Endothelial cell of umbilical vein (primary cell): ENCODE measurements at regions not wholly inside any gene's neighbourhood (a gene's known extent, or its start where the extent isn't known, plus 50 kb on each side); places are given as distances from the start of the nearest gene placed in this dataset.

Source experiments
- BruUV-seq: library from RNA; stranded (reverse); fragments of 400-500 nt; replicated peaks from 2 replicates; lab custom pipeline; 2021; lab: Mats Ljungman, UMichigan
- CTCF ChIA-PET: fragments of 300-600, 350-600 bp; sonication (Branson Sonifier 250); formaldehyde crosslinking; loops from one replicate; lab custom pipeline; 2021; ENCODE audit warnings: antibody characterized with exemption, inconsistent platforms; lab: Charles Lee
- POLR2A ChIA-PET: fragments of 300-600, 350-600 bp; sonication (Branson Sonifier 250); formaldehyde crosslinking; loops from one replicate; lab custom pipeline; 2021; ENCODE audit warnings: antibody characterized with exemption, inconsistent platforms; lab: Charles Lee
- DNase-seq: peaks from one replicate; pipeline ENCODE4 v3.0.0-alpha.2; 2011; ENCODE audit warnings: low read depth, low spot score
- FAIRE-seq: peaks from 2 replicates; lab custom pipeline; 2011; peaks lifted over from hg19 to GRCh38; lab: Jason Lieb, UNC
- H2AFZ ChIP-seq: 2 replicates; pipeline ENCODE4 v1.6.0; 2012; ENCODE audit warnings: low read depth, low read length, control low read depth, inconsistent platforms
- H3K27ac ChIP-seq: 2 replicates; pipeline ENCODE4 v1.5.1; 2011; ENCODE audit warnings: low read depth, mild to moderate bottlenecking, control low read depth, low read length, moderate library complexity; ENCODE audit not compliant: insufficient read depth
- H3K27me3 ChIP-seq, 2 experiments: 2 replicates each; pipeline versions ENCODE4 v1.6.0 to v1.6.1; 2011; ENCODE audit warnings: low read length in 2 of 2, mixed read lengths in 1 of 2; ENCODE audit not compliant: control insufficient read depth in 2 of 2, insufficient read depth in 2 of 2
- H3K36me3 ChIP-seq, 2 experiments: 2 replicates in 1 of 2; 3 replicates in 1 of 2; pipeline ENCODE4 v1.5.1; 2011; ENCODE audit warnings: low read length in 2 of 2, mild to moderate bottlenecking in 1 of 2, moderate library complexity in 1 of 2; ENCODE audit not compliant: control insufficient read depth in 2 of 2, insufficient read depth in 2 of 2; ENCODE audit errors: extremely low read depth in 1 of 2
- H3K4me1 ChIP-seq: 3 replicates; pipeline ENCODE4 v1.5.1; 2011; ENCODE audit warnings: mild to moderate bottlenecking, low read length; ENCODE audit not compliant: control insufficient read depth, insufficient read depth; ENCODE audit errors: extremely low read depth
- H3K4me2 ChIP-seq: 2 replicates; pipeline ENCODE4 v1.6.1; 2011; ENCODE audit warnings: low read length, control low read depth, mixed read lengths; ENCODE audit not compliant: insufficient read depth
- H3K4me3 ChIP-seq, 3 experiments: fragments of 200-600 bp in 1 of 3; sonication (generic), shearing (Covaris generic) in 1 of 3; replicated peaks in 1 of 3; 2 replicates each; pipeline ENCODE4 v1.5.1; 2011 to 2016; ENCODE audit warnings: control low read depth in 3 of 3, low read length in 3 of 3, mild to moderate bottlenecking in 2 of 3, inconsistent platforms in 1 of 3, low read depth in 1 of 3, moderate library complexity in 1 of 3; ENCODE audit not compliant: insufficient read depth in 1 of 3
- H3K79me2 ChIP-seq: 2 replicates; pipeline ENCODE4 v1.6.0; 2012; ENCODE audit warnings: low read length, inconsistent platforms; ENCODE audit not compliant: control insufficient read depth, insufficient read depth
- H3K9ac ChIP-seq: replicated peaks from 2 replicates; pipeline ENCODE3; 2011; ENCODE audit warnings: low read length, control low read depth; ENCODE audit not compliant: insufficient read depth; ENCODE audit errors: extremely low read depth
- H3K9me1 ChIP-seq: replicated peaks from 3 replicates; pipeline ENCODE4 v1.6.0; 2011; ENCODE audit warnings: mild to moderate bottlenecking, low read length; ENCODE audit not compliant: control insufficient read depth, insufficient read depth; ENCODE audit errors: extremely low read depth
- H3K9me3 ChIP-seq: replicated peaks from 2 replicates; pipeline ENCODE4 v1.5.1; 2012; ENCODE audit warnings: low read length, inconsistent platforms; ENCODE audit not compliant: control insufficient read depth, insufficient read depth
- H4K20me1 ChIP-seq: replicated peaks from 2 replicates; pipeline ENCODE3; 2011; ENCODE audit warnings: mild to moderate bottlenecking, low read length; ENCODE audit not compliant: control insufficient read depth, insufficient read depth; ENCODE audit errors: extremely low read depth
- EZH2 ChIP-seq: IDR thresholded peaks from 2 replicates; pipeline ENCODE4 v1.6.1; 2012; ENCODE audit warnings: borderline replicate concordance, low read depth, mild to moderate bottlenecking, moderate library complexity, low read length, inconsistent platforms; ENCODE audit not compliant: severe bottlenecking
- FOS ChIP-seq: IDR thresholded peaks from 2 replicates; pipeline ENCODE4 v1.6.1; 2011; ENCODE audit warnings: mild to moderate bottlenecking, low read length, moderate library complexity, borderline replicate concordance; ENCODE audit not compliant: insufficient read depth
- GATA2 ChIP-seq: IDR thresholded peaks from 2 replicates; pipeline ENCODE4 v1.7.0; 2011; ENCODE audit warnings: low read depth, mild to moderate bottlenecking, moderate library complexity, mixed read lengths, low read length; ENCODE audit not compliant: insufficient read length, insufficient read depth
- JUN ChIP-seq: IDR thresholded peaks from 2 replicates; pipeline ENCODE4 v1.6.1; 2011; ENCODE audit warnings: borderline replicate concordance, low read depth; ENCODE audit not compliant: insufficient read length, insufficient read depth
- MYC ChIP-seq: IDR thresholded peaks from one replicate; pipeline ENCODE4 v1.6.1; 2011; ENCODE audit warnings: mild to moderate bottlenecking, low read depth, low read length
- POLR2A ChIP-seq: IDR thresholded peaks from 2 replicates; pipeline ENCODE4 v1.6.1; 2012; ENCODE audit warnings: low read depth, mild to moderate bottlenecking, control low read depth, low read length
- POLR2AphosphoS5 ChIP-seq: IDR thresholded peaks from 2 replicates; pipeline ENCODE4 v1.6.1; 2012; ENCODE audit warnings: low read depth, mild to moderate bottlenecking, control low read depth, low read length, moderate library complexity; ENCODE audit not compliant: insufficient read depth
- dilution Hi-C: fragments of 300-500 bp; cut with MboI; formaldehyde crosslinking; loops from one replicate; pipeline ENCODE4 v1.15.0; 2019; ENCODE audit warnings: low sequenced_read_pairs; ENCODE audit not compliant: extremely low pct_ligation_motif_present
- intact Hi-C: fragments of 100-400 bp; cut with micrococcal nuclease; formaldehyde crosslinking; loops from one replicate; pipeline ENCODE4 v1.10.0; 2022
- TF ChIP-seq, protein P1 (sequence below), 2 donors: IDR thresholded peaks; 1 replicate in 1 of 2; 2 replicates in 1 of 2; pipeline ENCODE4 v1.5.1; 2011; ENCODE audit warnings: low read length in 2 of 2, mild to moderate bottlenecking in 2 of 2, moderate library complexity in 2 of 2, control low read depth in 1 of 2, inconsistent platforms in 1 of 2, low read depth in 1 of 2; ENCODE audit not compliant: insufficient read depth in 1 of 2; ENCODE audit errors: extremely low read depth in 1 of 2
- TF ChIP-seq, protein P2 (sequence below): IDR thresholded peaks from 2 replicates; pipeline ENCODE4 v1.6.1; 2011; ENCODE audit not compliant: insufficient read depth, insufficient read length

DNA sequence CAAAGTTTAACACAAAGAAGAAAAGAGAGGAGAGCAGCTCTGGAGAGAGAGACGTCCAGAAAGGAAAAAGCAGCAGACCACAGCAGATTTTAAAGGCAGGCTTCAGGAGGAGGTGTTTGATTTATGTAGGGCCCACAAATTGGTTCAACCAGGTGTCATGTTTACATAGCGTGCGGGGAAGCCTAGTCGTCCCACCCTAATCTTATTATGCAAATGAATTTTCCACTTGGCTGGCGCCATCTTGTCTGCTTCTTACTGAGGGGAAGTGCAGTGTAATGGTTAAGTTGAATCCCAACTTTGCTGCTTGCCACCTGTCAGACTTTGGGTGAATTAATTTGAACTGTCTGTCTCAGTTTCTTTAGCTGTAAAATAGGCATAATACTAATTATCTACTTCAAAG lies 282.4 kb upstream of the CYRIA start:
- CTCF ChIA-PET: no interaction called here
- Histone ChIP-seq H3K27me3 (no peaks in the 10 kb centered on the region), H3K4me3 (no peak overlapping the region), H3K79me2 (no peaks in the 10 kb centered on the region), H2AFZ (no peak overlapping the region), H3K36me3 (no peaks in the 10 kb centered on the region), H3K9ac (no peak overlapping the region), H3K9me3 (no peaks in the 10 kb centered on the region), H3K9me1 (no peaks in the 10 kb centered on the region), H3K27ac (no peak overlapping the region), H4K20me1 (no peaks in the 10 kb centered on the region), H3K4me1 (no peaks in the 10 kb centered on the region), H3K4me2 (no peak overlapping the region)
- TF ChIP-seq JUN (no peak), EZH2 (no peak), POLR2AphosphoS5 (no peak), FOS (no peak), GATA2 (no peak), POLR2A (no peak), MYC (no peak)
- TF ChIP-seq, protein P1, sequence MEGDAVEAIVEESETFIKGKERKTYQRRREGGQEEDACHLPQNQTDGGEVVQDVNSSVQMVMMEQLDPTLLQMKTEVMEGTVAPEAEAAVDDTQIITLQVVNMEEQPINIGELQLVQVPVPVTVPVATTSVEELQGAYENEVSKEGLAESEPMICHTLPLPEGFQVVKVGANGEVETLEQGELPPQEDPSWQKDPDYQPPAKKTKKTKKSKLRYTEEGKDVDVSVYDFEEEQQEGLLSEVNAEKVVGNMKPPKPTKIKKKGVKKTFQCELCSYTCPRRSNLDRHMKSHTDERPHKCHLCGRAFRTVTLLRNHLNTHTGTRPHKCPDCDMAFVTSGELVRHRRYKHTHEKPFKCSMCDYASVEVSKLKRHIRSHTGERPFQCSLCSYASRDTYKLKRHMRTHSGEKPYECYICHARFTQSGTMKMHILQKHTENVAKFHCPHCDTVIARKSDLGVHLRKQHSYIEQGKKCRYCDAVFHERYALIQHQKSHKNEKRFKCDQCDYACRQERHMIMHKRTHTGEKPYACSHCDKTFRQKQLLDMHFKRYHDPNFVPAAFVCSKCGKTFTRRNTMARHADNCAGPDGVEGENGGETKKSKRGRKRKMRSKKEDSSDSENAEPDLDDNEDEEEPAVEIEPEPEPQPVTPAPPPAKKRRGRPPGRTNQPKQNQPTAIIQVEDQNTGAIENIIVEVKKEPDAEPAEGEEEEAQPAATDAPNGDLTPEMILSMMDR (IDR thresholded peaks at IDR 0.05; ENCODE audit: extremely low read depth in 1 of 2, insufficient read depth in 1 of 2, low read depth in 1 of 2, low read length in 2 of 2): no peak
- TF ChIP-seq, protein P2, sequence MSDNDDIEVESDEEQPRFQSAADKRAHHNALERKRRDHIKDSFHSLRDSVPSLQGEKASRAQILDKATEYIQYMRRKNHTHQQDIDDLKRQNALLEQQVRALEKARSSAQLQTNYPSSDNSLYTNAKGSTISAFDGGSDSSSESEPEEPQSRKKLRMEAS: no peak
- DNase-seq (no peak), FAIRE-seq (no peak)
- POLR2A ChIA-PET: no interaction called here
- intact Hi-C loops (no loop called here), dilution Hi-C loops (no loop called here)
- no TSS peak for BruUV-seq
